IPS-15b (cell line): ENCODE measurements at regions not wholly inside any gene's neighbourhood (a gene's known extent, or its start where the extent isn't known, plus 50 kb on each side); places are given as distances from the start of the nearest gene placed in this dataset.

ENCODE experiments used
- H3K27me3 ChIP-seq: one replicate; pipeline ENCODE4 v1.6.1; 2013; ENCODE audit warnings: low read length; ENCODE audit not compliant: control insufficient read depth, insufficient read depth
- H3K36me3 ChIP-seq: one replicate; pipeline ENCODE4 v1.6.1; 2013; ENCODE audit warnings: low read length; ENCODE audit not compliant: control insufficient read depth, insufficient read depth
- H3K4me1 ChIP-seq: one replicate; pipeline ENCODE4 v1.6.1; 2013; ENCODE audit warnings: mild to moderate bottlenecking, low read length; ENCODE audit not compliant: control insufficient read depth, insufficient read depth
- H3K4me3 ChIP-seq: one replicate; pipeline ENCODE4 v1.5.1; 2013; ENCODE audit warnings: low read depth, low read length
- H3K9ac ChIP-seq: one replicate; pipeline ENCODE4 v1.6.1; 2013; ENCODE audit warnings: low read depth, mild to moderate bottlenecking, low read length
- H3K9me3 ChIP-seq: one replicate; pipeline ENCODE4 v1.6.1; 2013; ENCODE audit warnings: mild to moderate bottlenecking, low read length; ENCODE audit not compliant: control insufficient read depth, insufficient read depth

- H3K9me3 ChIP-seq, result no peaks in the 10 kb centered on the region
- H3K27me3 ChIP-seq, result no peaks in the 10 kb centered on the region
- no peak overlapping the region for H3K4me3 ChIP-seq
- peaks cover 13% of the 10 kb centered on the region for H3K36me3 ChIP-seq
- no peak overlapping the region for H3K9ac ChIP-seq
- H3K4me1 ChIP-seq, result peaks cover 2% of the 10 kb centered on the region
Measured at GRCh38 chr22:27685970-27686369, 115.6 kb downstream of the MN1 start.

GRCh38 chr22:27686534-27686933 lies 115.0 kb downstream of the MN1 start:
- H3K36me3 ChIP-seq, result peaks cover 13% of the 10 kb centered on the region
- peaks cover 2% of the 10 kb centered on the region for H3K4me1 ChIP-seq
- no peaks in the 10 kb centered on the region for H3K9me3 ChIP-seq
- no peak overlapping the region for H3K4me3 ChIP-seq
- no peak overlapping the region for H3K9ac ChIP-seq
- H3K27me3 ChIP-seq, result no peaks in the 10 kb centered on the region

- H3K27me3 ChIP-seq, result no peaks in the 10 kb centered on the region
Measured at GRCh38 chr22:27687984-27688545, 113.5 kb downstream of the MN1 start.

DNA sequence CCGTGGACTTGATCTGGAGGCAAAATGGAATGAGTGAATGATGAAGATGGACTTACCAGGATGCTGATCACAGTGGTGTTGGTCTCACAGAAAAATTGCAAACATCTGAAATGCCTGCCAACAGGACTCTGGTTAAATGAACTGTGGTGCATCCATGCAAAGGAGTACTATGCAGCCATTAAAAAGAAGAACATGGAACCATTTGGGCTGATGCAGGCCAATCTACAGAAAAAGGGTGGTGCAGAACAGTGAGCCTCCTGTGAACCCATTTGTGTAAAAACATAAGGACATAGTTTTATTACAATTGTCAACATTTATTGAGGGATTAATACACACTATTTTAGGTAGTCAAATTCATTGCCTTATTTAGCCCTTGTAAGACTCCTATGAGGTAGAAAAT lies 111.9 kb downstream of the MN1 start:
- no peaks in the 10 kb centered on the region for H3K9me3 ChIP-seq
- H3K4me1 ChIP-seq, result no peaks in the 10 kb centered on the region
- H3K9ac ChIP-seq, result no peak overlapping the region
- peaks cover 28% of the 10 kb centered on the region for H3K36me3 ChIP-seq
- H3K4me3 ChIP-seq, result no peak overlapping the region
- H3K27me3 ChIP-seq, result no peaks in the 10 kb centered on the region

More at GRCh38 chr22:27687984-27688545, 113.5 kb downstream of the MN1 start:
- Histone ChIP-seq H3K9me3 (no peaks in the 10 kb centered on the region), H3K4me1 (no peaks in the 10 kb centered on the region), H3K9ac (no peak overlapping the region), H3K36me3 (peaks cover 15% of the 10 kb centered on the region), H3K4me3 (no peak overlapping the region)

- Histone ChIP-seq H3K9me3 (no peaks in the 10 kb centered on the region), H3K9ac (no peak overlapping the region), H3K36me3 (peaks cover 35% of the 10 kb centered on the region), H3K27me3 (no peaks in the 10 kb centered on the region), H3K4me1 (no peaks in the 10 kb centered on the region), H3K4me3 (no peak overlapping the region)
Measured at GRCh38 chr22:27690599-27690998, 111.0 kb downstream of the MN1 start.

- no peaks in the 10 kb centered on the region for H3K4me1 ChIP-seq
- H3K9me3 ChIP-seq, result no peaks in the 10 kb centered on the region
- H3K9ac ChIP-seq, result no peak overlapping the region
- no peak overlapping the region for H3K4me3 ChIP-seq
- peaks cover 25% of the 10 kb centered on the region for H3K36me3 ChIP-seq
- H3K27me3 ChIP-seq, result no peaks in the 10 kb centered on the region
Measured at GRCh38 chr22:27692243-27692642, 109.3 kb downstream of the MN1 start.

DNA sequence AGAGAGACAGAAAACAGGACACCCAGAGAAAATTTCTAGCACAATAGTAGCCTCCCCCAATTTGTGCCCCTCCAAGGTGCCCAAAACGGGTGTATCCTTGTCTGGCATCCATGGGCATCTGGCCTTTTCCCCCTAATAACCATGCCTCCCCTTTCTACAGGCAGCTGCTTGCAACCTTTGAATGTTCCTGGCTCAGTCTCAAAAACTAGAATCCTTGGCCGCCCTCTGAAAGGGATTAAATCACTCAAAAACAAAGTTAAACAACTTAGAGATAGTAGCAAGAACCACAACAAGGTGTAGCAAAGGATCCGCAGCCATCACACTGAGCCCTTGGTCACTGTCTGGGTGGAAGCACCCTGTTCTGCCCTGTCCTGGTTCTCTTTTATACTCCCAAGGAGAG lies 105.6 kb downstream of the MN1 start:
- H3K4me1 ChIP-seq, result peaks cover 3% of the 10 kb centered on the region
- H3K9me3 ChIP-seq, result no peaks in the 10 kb centered on the region
- peaks cover 29% of the 10 kb centered on the region for H3K36me3 ChIP-seq
- no peak overlapping the region for H3K9ac ChIP-seq
- no peak overlapping the region for H3K4me3 ChIP-seq
- H3K27me3 ChIP-seq, result no peaks in the 10 kb centered on the region

DNA sequence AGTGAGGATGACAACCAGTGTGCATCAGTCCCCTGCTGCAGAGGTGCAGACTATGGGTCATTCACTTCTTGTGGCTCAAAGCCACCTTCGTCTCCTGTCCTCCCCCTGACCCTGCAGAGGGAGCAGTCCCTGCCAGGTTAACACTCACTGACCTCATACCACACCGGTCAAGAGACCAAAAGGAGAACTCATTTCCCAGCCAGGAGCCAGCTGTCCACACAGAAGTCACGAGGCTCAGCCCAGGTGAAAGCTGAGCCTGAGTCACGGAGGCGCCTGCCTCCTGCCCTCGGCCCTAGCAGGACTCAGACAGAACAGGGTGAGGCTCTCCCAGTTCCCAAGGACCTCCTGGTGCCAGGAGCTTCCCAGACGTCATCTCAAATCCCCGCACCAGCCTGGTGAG lies 103.7 kb downstream of the MN1 start:
- Histone ChIP-seq H3K4me1 (peaks cover 3% of the 10 kb centered on the region), H3K9me3 (no peaks in the 10 kb centered on the region), H3K36me3 (peaks cover 29% of the 10 kb centered on the region), H3K27me3 (no peaks in the 10 kb centered on the region), H3K4me3 (no peak overlapping the region), H3K9ac (no peak overlapping the region)
